Mucosa of rectum (tissue), 2 donors: ENCODE measurements at regions not wholly inside any gene's neighbourhood (a gene's known extent, or its start where the extent isn't known, plus 50 kb on each side); places are given as distances from the start of the nearest gene placed in this dataset.
"Not testable (repeated sequence)": the region's sequence is repeated elsewhere in the genome, so short reads cannot be mapped to it uniquely, and the experiment has no call there.

ENCODE experiments used
- H3K27ac ChIP-seq, 2 donors: one replicate each; pipeline ENCODE4 v1.7.0; 2013; ENCODE audit warnings: inconsistent platforms in 2 of 2, low read depth in 2 of 2, low read length in 2 of 2
- H3K27me3 ChIP-seq, 2 donors: one replicate each; pipeline ENCODE4 v1.7.0; 2013; ENCODE audit warnings: low read length in 2 of 2; ENCODE audit not compliant: control insufficient read depth in 2 of 2, insufficient read depth in 2 of 2
- H3K36me3 ChIP-seq, 2 donors: one replicate each; pipeline ENCODE4 v1.7.0; 2013; ENCODE audit warnings: low read length in 2 of 2; ENCODE audit not compliant: control insufficient read depth in 2 of 2, insufficient read depth in 2 of 2
- H3K4me1 ChIP-seq, 2 donors: one replicate each; pipeline ENCODE4 v1.7.0; 2013; ENCODE audit warnings: low read length in 2 of 2, mild to moderate bottlenecking in 1 of 2; ENCODE audit not compliant: control insufficient read depth in 2 of 2, insufficient read depth in 2 of 2
- H3K4me3 ChIP-seq, 2 donors: one replicate each; pipeline ENCODE4 v1.7.0; 2013; ENCODE audit warnings: low read length in 2 of 2
- H3K9ac ChIP-seq, 2 donors: one replicate each; pipeline ENCODE4 v1.7.0; 2013; ENCODE audit warnings: low read length in 2 of 2, low read depth in 1 of 2, mild to moderate bottlenecking in 1 of 2
- H3K9me3 ChIP-seq, 2 donors: one replicate each; pipeline ENCODE4 v1.7.0; 2013; ENCODE audit warnings: low read length in 2 of 2; ENCODE audit not compliant: control insufficient read depth in 2 of 2
- donor health status: healthy.
- donor health status: Normal muscosa, but diverticular disease.

- Histone ChIP-seq H3K27ac (no peak overlapping the region), H3K4me3 (no peak overlapping the region), H3K4me1 (no peaks in the 10 kb centered on the region), H3K36me3 (no peaks in the 10 kb centered on the region), H3K9me3 (no peaks in the 10 kb centered on the region), H3K9ac (no peak overlapping the region), H3K27me3 (no peaks in the 10 kb centered on the region)
Measured at GRCh38 chr12:87217491-87217890, 811.7 kb downstream of the C12orf50 start.

GRCh38 chr12:87216436-87216835 is 812.8 kb downstream of the C12orf50 start:
- no peak overlapping the region for H3K9ac ChIP-seq
- no peaks in the 10 kb centered on the region for H3K27me3 ChIP-seq
- no peaks in the 10 kb centered on the region for H3K4me1 ChIP-seq
- H3K9me3 ChIP-seq = no peaks in the 10 kb centered on the region
- H3K36me3 ChIP-seq = no peaks in the 10 kb centered on the region
- H3K27ac ChIP-seq = no peak overlapping the region
- no peak overlapping the region for H3K4me3 ChIP-seq

GRCh38 chr12:87202189-87202588 is 827.0 kb downstream of the C12orf50 start:
- H3K9ac ChIP-seq = no peak overlapping the region
- peaks cover 0 to 4% of the 10 kb centered on the region in 2 donors for H3K9me3 ChIP-seq
- no peaks in the 10 kb centered on the region for H3K27me3 ChIP-seq
- no peaks in the 10 kb centered on the region for H3K4me1 ChIP-seq
- H3K27ac ChIP-seq = no peak overlapping the region
- no peaks in the 10 kb centered on the region for H3K36me3 ChIP-seq
- H3K4me3 ChIP-seq = no peak overlapping the region

- Histone ChIP-seq H3K36me3 (no peaks in the 10 kb centered on the region), H3K4me3 (no peak overlapping the region), H3K9me3 (peaks cover 0 to 4% of the 10 kb centered on the region in 2 donors), H3K27me3 (no peaks in the 10 kb centered on the region), H3K4me1 (no peaks in the 10 kb centered on the region), H3K9ac (no peak overlapping the region), H3K27ac (no peak overlapping the region)
Measured at GRCh38 chr12:87201598-87201997, 827.6 kb downstream of the C12orf50 start.

- H3K27ac ChIP-seq = no peak overlapping the region
- H3K4me1 ChIP-seq = no peaks in the 10 kb centered on the region
- no peaks in the 10 kb centered on the region for H3K36me3 ChIP-seq
- H3K4me3 ChIP-seq = no peak overlapping the region
- no peaks in the 10 kb centered on the region for H3K27me3 ChIP-seq
- no peak overlapping the region for H3K9ac ChIP-seq
- H3K9me3 ChIP-seq = peaks cover 0 to 4% of the 10 kb centered on the region in 2 donors
Measured at GRCh38 chr12:87200289-87200979, 828.8 kb downstream of the C12orf50 start.

GRCh38 chr12:87198181-87198580 is 831.0 kb downstream of the C12orf50 start:
- Histone ChIP-seq H3K4me1 (no peaks in the 10 kb centered on the region), H3K27ac (no peak overlapping the region), H3K27me3 (no peaks in the 10 kb centered on the region), H3K9me3 (no peaks in the 10 kb centered on the region), H3K9ac (no peak overlapping the region), H3K4me3 (no peak overlapping the region), H3K36me3 (no peaks in the 10 kb centered on the region)

- H3K36me3 ChIP-seq = no peaks in the 10 kb centered on the region
- H3K4me1 ChIP-seq = no peaks in the 10 kb centered on the region
- H3K9me3 ChIP-seq = no peaks in the 10 kb centered on the region
- no peak overlapping the region for H3K27ac ChIP-seq
- H3K4me3 ChIP-seq = no peak overlapping the region
- no peaks in the 10 kb centered on the region for H3K27me3 ChIP-seq
- no peak overlapping the region for H3K9ac ChIP-seq
Measured at GRCh38 chr12:87196321-87196720, 832.9 kb downstream of the C12orf50 start.

GRCh38 chr12:87194389-87194788 is 834.8 kb downstream of the C12orf50 start:
- H3K4me3 ChIP-seq, H3K36me3 ChIP-seq, H3K9ac ChIP-seq, H3K27ac ChIP-seq, H3K9me3 ChIP-seq, H3K4me1 ChIP-seq, H3K27me3 ChIP-seq: not testable (repeated sequence)

GRCh38 chr12:87185367-87185766 is 843.8 kb downstream of the C12orf50 start:
- H3K4me3 ChIP-seq = no peak overlapping the region
- H3K4me1 ChIP-seq = no peaks in the 10 kb centered on the region
- no peak overlapping the region for H3K27ac ChIP-seq
- H3K27me3 ChIP-seq = no peaks in the 10 kb centered on the region
- H3K9ac ChIP-seq = no peak overlapping the region
- no peaks in the 10 kb centered on the region for H3K36me3 ChIP-seq
- peaks cover 0 to 3% of the 10 kb centered on the region in 2 donors for H3K9me3 ChIP-seq

- H3K36me3 ChIP-seq = no peaks in the 10 kb centered on the region
- no peak overlapping the region for H3K4me3 ChIP-seq
- H3K27me3 ChIP-seq = no peaks in the 10 kb centered on the region
- H3K9me3 ChIP-seq = no peaks in the 10 kb centered on the region
- H3K4me1 ChIP-seq = no peaks in the 10 kb centered on the region
- H3K9ac ChIP-seq = no peak overlapping the region
- H3K27ac ChIP-seq = no peak overlapping the region
Measured at GRCh38 chr12:87182696-87183233, 846.4 kb downstream of the C12orf50 start.
